A549 (cell line): ENCODE measurements at regions not wholly inside any gene's neighbourhood (a gene's known extent, or its start where the extent isn't known, plus 50 kb on each side); places are given as distances from the start of the nearest gene placed in this dataset.

Experiments used
- CHD4 ChIP-seq: fragments of 200-600 bp; sonication (generic); IDR thresholded peaks from 2 replicates; pipeline ENCODE4 v1.6.1; 2016; ENCODE audit warnings: antibody characterized with exemption, mild to moderate bottlenecking, borderline replicate concordance
- ELK1 ChIP-seq: fragments of 150-350 bp; IDR thresholded peaks from 2 replicates; pipeline ENCODE4 v1.6.1; 2014; ENCODE audit warnings: low read depth, mild to moderate bottlenecking, low read length
- MAX ChIP-seq: IDR thresholded peaks from 2 replicates; pipeline ENCODE4 v1.6.1; 2012
- MAZ ChIP-seq: fragments of 150-350 bp; IDR thresholded peaks from 2 replicates; pipeline ENCODE4 v1.6.1; 2014; ENCODE audit warnings: antibody characterized with exemption, low read depth, low read length, borderline replicate concordance
- POLR2A ChIP-seq: IDR thresholded peaks from 2 replicates; pipeline ENCODE4 v1.6.1; 2012; ENCODE audit warnings: mild to moderate bottlenecking, low read length
- POLR2AphosphoS2 ChIP-seq: conservative IDR thresholded peaks from 2 replicates; pipeline ENCODE4 v1.6.1; 2012; ENCODE audit warnings: low read length, improper control_type of control experiment, inconsistent platforms
- USF2 ChIP-seq: fragments of 450-650 bp; IDR thresholded peaks from 2 replicates; pipeline ENCODE4 v1.6.1; 2014; ENCODE audit warnings: antibody characterized with exemption
- ZC3H11A ChIP-seq: fragments of 450-650 bp; IDR thresholded peaks from 2 replicates; pipeline ENCODE4 v1.6.1; 2014; ENCODE audit warnings: antibody characterized with exemption, mild to moderate bottlenecking
- TF ChIP-seq, protein P1 (sequence below): fragments of >200 bp; sonication (Bioruptor Twin); formaldehyde crosslinking; IDR thresholded peaks from 3 replicates; pipeline ENCODE4 v1.5.1; 2016
- TF ChIP-seq, protein P2 (sequence below): fragments of 250-450 bp; sonication (Bioruptor Pico); IDR thresholded peaks from 2 replicates; pipeline ENCODE4 v1.5.0; 2021; ENCODE audit warnings: mild to moderate bottlenecking, moderate library complexity, borderline replicate concordance
- TF ChIP-seq, protein P3 (sequence below): fragments of 200-600 bp; sonication (generic); IDR thresholded peaks from 2 replicates; pipeline ENCODE4 v1.6.1; 2016; ENCODE audit warnings: antibody characterized with exemption, mild to moderate bottlenecking, moderate library complexity

GRCh38 chr6:86535100-86535499, 402.2 kb upstream of the HTR1E start:
- TF ChIP-seq, protein P1, sequence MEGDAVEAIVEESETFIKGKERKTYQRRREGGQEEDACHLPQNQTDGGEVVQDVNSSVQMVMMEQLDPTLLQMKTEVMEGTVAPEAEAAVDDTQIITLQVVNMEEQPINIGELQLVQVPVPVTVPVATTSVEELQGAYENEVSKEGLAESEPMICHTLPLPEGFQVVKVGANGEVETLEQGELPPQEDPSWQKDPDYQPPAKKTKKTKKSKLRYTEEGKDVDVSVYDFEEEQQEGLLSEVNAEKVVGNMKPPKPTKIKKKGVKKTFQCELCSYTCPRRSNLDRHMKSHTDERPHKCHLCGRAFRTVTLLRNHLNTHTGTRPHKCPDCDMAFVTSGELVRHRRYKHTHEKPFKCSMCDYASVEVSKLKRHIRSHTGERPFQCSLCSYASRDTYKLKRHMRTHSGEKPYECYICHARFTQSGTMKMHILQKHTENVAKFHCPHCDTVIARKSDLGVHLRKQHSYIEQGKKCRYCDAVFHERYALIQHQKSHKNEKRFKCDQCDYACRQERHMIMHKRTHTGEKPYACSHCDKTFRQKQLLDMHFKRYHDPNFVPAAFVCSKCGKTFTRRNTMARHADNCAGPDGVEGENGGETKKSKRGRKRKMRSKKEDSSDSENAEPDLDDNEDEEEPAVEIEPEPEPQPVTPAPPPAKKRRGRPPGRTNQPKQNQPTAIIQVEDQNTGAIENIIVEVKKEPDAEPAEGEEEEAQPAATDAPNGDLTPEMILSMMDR, result no peak
- no peak for TF ChIP-seq CHD4
- TF ChIP-seq POLR2A, result no peak
- TF ChIP-seq MAZ, result no peak
- TF ChIP-seq USF2, result no peak
- no peak for TF ChIP-seq MAX
- TF ChIP-seq ELK1, result no peak
- TF ChIP-seq, protein P2, sequence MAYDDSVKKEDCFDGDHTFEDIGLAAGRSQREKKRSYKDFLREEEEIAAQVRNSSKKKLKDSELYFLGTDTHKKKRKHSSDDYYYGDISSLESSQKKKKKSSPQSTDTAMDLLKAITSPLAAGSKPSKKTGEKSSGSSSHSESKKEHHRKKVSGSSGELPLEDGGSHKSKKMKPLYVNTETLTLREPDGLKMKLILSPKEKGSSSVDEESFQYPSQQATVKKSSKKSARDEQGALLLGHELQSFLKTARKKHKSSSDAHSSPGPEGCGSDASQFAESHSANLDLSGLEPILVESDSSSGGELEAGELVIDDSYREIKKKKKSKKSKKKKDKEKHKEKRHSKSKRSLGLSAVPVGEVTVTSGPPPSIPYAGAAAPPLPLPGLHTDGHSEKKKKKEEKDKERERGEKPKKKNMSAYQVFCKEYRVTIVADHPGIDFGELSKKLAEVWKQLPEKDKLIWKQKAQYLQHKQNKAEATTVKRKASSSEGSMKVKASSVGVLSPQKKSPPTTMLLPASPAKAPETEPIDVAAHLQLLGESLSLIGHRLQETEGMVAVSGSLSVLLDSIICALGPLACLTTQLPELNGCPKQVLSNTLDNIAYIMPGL (CRISPR knock-in tag), result no peak
- TF ChIP-seq, protein P3, sequence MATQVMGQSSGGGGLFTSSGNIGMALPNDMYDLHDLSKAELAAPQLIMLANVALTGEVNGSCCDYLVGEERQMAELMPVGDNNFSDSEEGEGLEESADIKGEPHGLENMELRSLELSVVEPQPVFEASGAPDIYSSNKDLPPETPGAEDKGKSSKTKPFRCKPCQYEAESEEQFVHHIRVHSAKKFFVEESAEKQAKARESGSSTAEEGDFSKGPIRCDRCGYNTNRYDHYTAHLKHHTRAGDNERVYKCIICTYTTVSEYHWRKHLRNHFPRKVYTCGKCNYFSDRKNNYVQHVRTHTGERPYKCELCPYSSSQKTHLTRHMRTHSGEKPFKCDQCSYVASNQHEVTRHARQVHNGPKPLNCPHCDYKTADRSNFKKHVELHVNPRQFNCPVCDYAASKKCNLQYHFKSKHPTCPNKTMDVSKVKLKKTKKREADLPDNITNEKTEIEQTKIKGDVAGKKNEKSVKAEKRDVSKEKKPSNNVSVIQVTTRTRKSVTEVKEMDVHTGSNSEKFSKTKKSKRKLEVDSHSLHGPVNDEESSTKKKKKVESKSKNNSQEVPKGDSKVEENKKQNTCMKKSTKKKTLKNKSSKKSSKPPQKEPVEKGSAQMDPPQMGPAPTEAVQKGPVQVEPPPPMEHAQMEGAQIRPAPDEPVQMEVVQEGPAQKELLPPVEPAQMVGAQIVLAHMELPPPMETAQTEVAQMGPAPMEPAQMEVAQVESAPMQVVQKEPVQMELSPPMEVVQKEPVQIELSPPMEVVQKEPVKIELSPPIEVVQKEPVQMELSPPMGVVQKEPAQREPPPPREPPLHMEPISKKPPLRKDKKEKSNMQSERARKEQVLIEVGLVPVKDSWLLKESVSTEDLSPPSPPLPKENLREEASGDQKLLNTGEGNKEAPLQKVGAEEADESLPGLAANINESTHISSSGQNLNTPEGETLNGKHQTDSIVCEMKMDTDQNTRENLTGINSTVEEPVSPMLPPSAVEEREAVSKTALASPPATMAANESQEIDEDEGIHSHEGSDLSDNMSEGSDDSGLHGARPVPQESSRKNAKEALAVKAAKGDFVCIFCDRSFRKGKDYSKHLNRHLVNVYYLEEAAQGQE, result no peak
- TF ChIP-seq POLR2AphosphoS2, result no peak
- no peak for TF ChIP-seq ZC3H11A
